RWPE2 (cell line): ENCODE measurements at regions not wholly inside any gene's neighbourhood (a gene's known extent, or its start where the extent isn't known, plus 50 kb on each side); places are given as distances from the start of the nearest gene placed in this dataset.

Source experiments
- ATAC-seq: fragments of 200-7000 bp; cut with Tn5 transposase; 3 replicates; pipeline ENCODE4 v1.9.1; 2021; ENCODE audit warnings: low read depth
- DNase-seq: peaks from one replicate; pipeline ENCODE4 v3.0.0-alpha.2; 2020; ENCODE audit warnings: low spot score
- H3K27ac ChIP-seq: fragments of 450-650 bp; 2 replicates; pipeline ENCODE4 v1.5.1; 2017; ENCODE audit warnings: mild to moderate bottlenecking; ENCODE audit not compliant: poor library complexity, severe bottlenecking
- H3K27me3 ChIP-seq: fragments of 250-450 bp; sonication (Bioruptor Pico); 2 replicates; pipeline ENCODE4 v1.5.1; 2021; ENCODE audit warnings: mild to moderate bottlenecking, moderate library complexity; ENCODE audit not compliant: insufficient read depth, poor library complexity, severe bottlenecking
- H3K36me3 ChIP-seq: fragments of 250-450 bp; sonication (Bioruptor Pico); 2 replicates; pipeline ENCODE4 v1.5.1; 2020; ENCODE audit warnings: low read depth, mild to moderate bottlenecking, moderate library complexity
- H3K4me1 ChIP-seq: fragments of 250-450 bp; sonication (Bioruptor Pico); 2 replicates; pipeline ENCODE4 v1.5.1; 2021; ENCODE audit warnings: mild to moderate bottlenecking, moderate library complexity; ENCODE audit not compliant: insufficient read depth, poor library complexity, severe bottlenecking
- H3K4me3 ChIP-seq: fragments of 250-450 bp; sonication (Bioruptor Pico); 2 replicates; pipeline ENCODE4 v1.5.1; 2021; ENCODE audit warnings: mild to moderate bottlenecking, moderate library complexity; ENCODE audit not compliant: severe bottlenecking
- H3K9me3 ChIP-seq: fragments of 250-450 bp; sonication (Bioruptor Pico); 2 replicates; pipeline ENCODE4 v1.5.1; 2021; ENCODE audit warnings: mild to moderate bottlenecking, moderate library complexity; ENCODE audit not compliant: severe bottlenecking
- TF ChIP-seq, protein P1 (sequence below): fragments of 450-650 bp; IDR thresholded peaks from one replicate; pipeline ENCODE4 v1.5.1; 2017; ENCODE audit warnings: mild to moderate bottlenecking, moderate library complexity; ENCODE audit not compliant: poor library complexity, severe bottlenecking

- Histone ChIP-seq H3K4me3 (no peak overlapping the region), H3K27ac (no peak overlapping the region), H3K27me3 (no peaks in the 10 kb centered on the region), H3K9me3 (no peaks in the 10 kb centered on the region), H3K36me3 (no peaks in the 10 kb centered on the region), H3K4me1 (no peaks in the 10 kb centered on the region)
- ATAC-seq, result peak; percentile 23; the same call in 1 of the 3 replicates
- no peak for DNase-seq
- TF ChIP-seq, protein P1, sequence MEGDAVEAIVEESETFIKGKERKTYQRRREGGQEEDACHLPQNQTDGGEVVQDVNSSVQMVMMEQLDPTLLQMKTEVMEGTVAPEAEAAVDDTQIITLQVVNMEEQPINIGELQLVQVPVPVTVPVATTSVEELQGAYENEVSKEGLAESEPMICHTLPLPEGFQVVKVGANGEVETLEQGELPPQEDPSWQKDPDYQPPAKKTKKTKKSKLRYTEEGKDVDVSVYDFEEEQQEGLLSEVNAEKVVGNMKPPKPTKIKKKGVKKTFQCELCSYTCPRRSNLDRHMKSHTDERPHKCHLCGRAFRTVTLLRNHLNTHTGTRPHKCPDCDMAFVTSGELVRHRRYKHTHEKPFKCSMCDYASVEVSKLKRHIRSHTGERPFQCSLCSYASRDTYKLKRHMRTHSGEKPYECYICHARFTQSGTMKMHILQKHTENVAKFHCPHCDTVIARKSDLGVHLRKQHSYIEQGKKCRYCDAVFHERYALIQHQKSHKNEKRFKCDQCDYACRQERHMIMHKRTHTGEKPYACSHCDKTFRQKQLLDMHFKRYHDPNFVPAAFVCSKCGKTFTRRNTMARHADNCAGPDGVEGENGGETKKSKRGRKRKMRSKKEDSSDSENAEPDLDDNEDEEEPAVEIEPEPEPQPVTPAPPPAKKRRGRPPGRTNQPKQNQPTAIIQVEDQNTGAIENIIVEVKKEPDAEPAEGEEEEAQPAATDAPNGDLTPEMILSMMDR, result no peak
Observed at GRCh38 chr6:49072146-49072545, 390.9 kb downstream of the MMUT start.

DNA sequence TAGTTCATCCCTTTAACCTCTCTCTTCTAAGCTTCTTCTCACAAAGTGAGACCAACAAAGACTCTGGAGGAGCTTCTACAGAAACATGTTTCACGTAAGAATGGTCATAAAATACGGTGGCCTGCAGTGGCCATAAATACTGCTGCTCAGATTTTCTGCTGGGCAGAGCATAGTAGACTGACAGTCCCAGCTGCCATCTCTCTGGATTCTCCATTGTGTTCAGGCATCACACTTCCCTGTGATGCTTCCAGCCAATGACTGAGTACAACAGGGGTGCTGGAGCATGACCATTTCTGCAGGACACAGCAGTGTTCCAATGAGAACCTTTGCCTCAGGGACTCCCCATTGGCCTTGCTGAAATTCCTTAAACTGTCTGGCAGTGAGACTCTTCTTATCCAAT lies 392.6 kb downstream of the MMUT start:
- H3K27me3 ChIP-seq, result no peaks in the 10 kb centered on the region
- DNase-seq, result no peak
- H3K4me1 ChIP-seq, result no peaks in the 10 kb centered on the region
- no peak overlapping the region for H3K27ac ChIP-seq
- no peak for ATAC-seq
- H3K4me3 ChIP-seq, result no peak overlapping the region
- TF ChIP-seq, protein P1, result no peak
- H3K36me3 ChIP-seq, result no peaks in the 10 kb centered on the region
- no peaks in the 10 kb centered on the region for H3K9me3 ChIP-seq

GRCh38 chr6:49054311-49054710 lies 408.7 kb downstream of the MMUT start:
- TF ChIP-seq, protein P1, result no peak
- Histone ChIP-seq H3K36me3 (no peaks in the 10 kb centered on the region), H3K9me3 (no peaks in the 10 kb centered on the region), H3K4me3 (no peak overlapping the region), H3K27ac (peak overlapping the region; percentile 10), H3K4me1 (no peaks in the 10 kb centered on the region), H3K27me3 (no peaks in the 10 kb centered on the region)
- DNase-seq (no peak), ATAC-seq (peak; percentile 57)

DNA sequence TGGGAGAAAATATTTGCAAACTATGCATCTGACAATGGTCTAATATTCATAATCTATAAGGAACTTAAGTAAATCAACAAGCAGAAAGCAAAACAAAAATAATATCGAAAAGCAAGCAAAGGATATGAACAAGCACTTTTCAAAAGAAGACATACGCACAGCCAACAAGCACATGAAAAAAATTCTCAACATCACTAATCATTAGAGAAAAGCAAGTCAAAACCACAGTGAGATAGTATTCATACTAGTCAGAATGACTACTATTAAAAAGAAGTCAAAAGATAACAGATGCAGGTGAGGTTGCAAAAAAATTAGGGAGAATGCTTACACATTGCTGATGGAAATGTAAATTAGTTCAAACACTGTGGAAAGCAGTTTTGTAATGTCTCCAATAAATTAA lies 410.2 kb downstream of the MMUT start:
- TF ChIP-seq, protein P1, result no peak
- no peak overlapping the region for H3K27ac ChIP-seq
- H3K4me1 ChIP-seq, result peaks cover under 1% of the 10 kb centered on the region
- H3K36me3 ChIP-seq, result no peaks in the 10 kb centered on the region
- no peaks in the 10 kb centered on the region for H3K27me3 ChIP-seq
- ATAC-seq, result peak; percentile 42; the same call in 1 of the 3 replicates
- no peaks in the 10 kb centered on the region for H3K9me3 ChIP-seq
- no peak overlapping the region for H3K4me3 ChIP-seq
- DNase-seq, result no peak

GRCh38 chr6:49051281-49051680 lies 411.8 kb downstream of the MMUT start:
- H3K9me3 ChIP-seq, result no peaks in the 10 kb centered on the region
- H3K27me3 ChIP-seq, result no peaks in the 10 kb centered on the region
- TF ChIP-seq, protein P1, result no peak
- no peaks in the 10 kb centered on the region for H3K36me3 ChIP-seq
- H3K4me1 ChIP-seq, result peaks cover 8% of the 10 kb centered on the region
- H3K27ac ChIP-seq, result no peak overlapping the region
- H3K4me3 ChIP-seq, result no peak overlapping the region
- DNase-seq (no peak), ATAC-seq (no peak)
